Sigmoid colon (tissue), 4 donors: ENCODE measurements at regions not wholly inside any gene's neighbourhood (a gene's known extent, or its start where the extent isn't known, plus 50 kb on each side); places are given as distances from the start of the nearest gene placed in this dataset.

Experiments
- CTCF ChIP-seq, 4 experiments: fragments of 450-650 bp in 3 of 4; fragments of 200-600 bp in 1 of 4; IDR thresholded peaks; one replicate each; pipeline ENCODE4 v1.5.1; 2016 to 2019; ENCODE audit warnings: antibody characterized with exemption in 4 of 4, mild to moderate bottlenecking in 3 of 4, moderate library complexity in 2 of 4
- EP300 ChIP-seq, 4 donors: sonication (generic); formaldehyde crosslinking; IDR thresholded peaks; one replicate each; pipeline ENCODE4 v1.6.1; 2017; ENCODE audit warnings: antibody characterized with exemption in 4 of 4
- POLR2A ChIP-seq, 2 donors: fragments of 450-650 bp; IDR thresholded peaks; one replicate each; pipeline ENCODE4 v1.6.1; 2016; ENCODE audit warnings: antibody characterized with exemption in 2 of 2, mild to moderate bottlenecking in 2 of 2, moderate library complexity in 2 of 2
- POLR2AphosphoS5 ChIP-seq, 4 donors: sonication (generic); formaldehyde crosslinking; IDR thresholded peaks; one replicate each; pipeline ENCODE4 v1.6.1; 2017; ENCODE audit warnings: antibody characterized with exemption in 4 of 4

DNA sequence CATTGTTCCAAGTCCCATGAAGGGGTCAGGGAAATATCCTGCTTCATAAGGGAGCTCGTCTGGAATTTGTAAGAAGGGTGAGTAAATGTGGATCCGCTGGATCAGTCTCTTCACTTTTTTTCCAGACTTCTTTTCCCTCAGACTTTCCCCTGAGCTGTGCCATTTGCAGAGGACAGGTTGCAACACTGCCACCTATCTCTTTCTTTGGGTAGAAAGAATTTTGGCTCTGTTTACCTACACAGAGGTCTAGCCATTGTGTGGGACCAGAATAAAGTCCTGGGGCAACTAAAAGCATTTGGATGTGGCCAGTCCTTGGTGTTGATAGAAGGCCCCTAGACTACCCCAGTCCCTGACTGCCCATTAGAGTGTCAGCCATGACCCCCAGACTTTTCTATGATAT lies 1146.7 kb upstream of the PRMT6 start:
- TF ChIP-seq POLR2AphosphoS5 (IDR thresholded peaks at IDR 0.05) (no peak), POLR2A (IDR thresholded peaks at IDR 0.05) (no peak), CTCF (IDR thresholded peaks at IDR 0.05) (no peak), EP300 (IDR thresholded peaks at IDR 0.05) (no peak)
